OCI-LY7 (cell line): ENCODE measurements at regions not wholly inside any gene's neighbourhood (a gene's known extent, or its start where the extent isn't known, plus 50 kb on each side); places are given as distances from the start of the nearest gene placed in this dataset.
"Not testable (repeated sequence)": the region's sequence is repeated elsewhere in the genome, so short reads cannot be mapped to it uniquely, and the experiment has no call there.

ENCODE experiments used
- BruUV-seq: library from RNA; stranded (reverse); fragments of 400-500 nt; replicated peaks from 2 replicates; lab custom pipeline; 2021; lab: Mats Ljungman, UMichigan
- CTCF ChIA-PET: fragments of 300-600 bp; sonication (Branson Sonifier 250); formaldehyde crosslinking; loops from one replicate; lab custom pipeline; 2022; ENCODE audit warnings: antibody characterized with exemption; ENCODE audit not compliant: unreplicated experiment; lab: Charles Lee
- POLR2A ChIA-PET: fragments of 300-600 bp; sonication (Branson Sonifier 250); formaldehyde crosslinking; loops from one replicate; lab custom pipeline; 2022; ENCODE audit warnings: antibody characterized with exemption; lab: Charles Lee
- DNase-seq: peaks from one replicate; pipeline ENCODE4 v3.0.0-alpha.2; 2015; ENCODE audit warnings: low spot score
- H2AFZ ChIP-seq: fragments of 200-600 bp; sonication (generic), shearing (Covaris generic); 2 replicates; pipeline ENCODE4 v1.6.1; 2014; ENCODE audit warnings: mild to moderate bottlenecking, antibody characterized with exemption, low read length, moderate library complexity
- H3K27ac ChIP-seq: fragments of 200-600 bp; sonication (generic); 2 replicates; pipeline ENCODE4 v1.5.1; 2014; ENCODE audit warnings: mixed run types, low read depth, mild to moderate bottlenecking, moderate library complexity, low read length, inconsistent platforms; ENCODE audit not compliant: poor library complexity, severe bottlenecking
- H3K36me3 ChIP-seq: fragments of 200-600 bp; sonication (generic); 2 replicates; pipeline ENCODE4 v1.6.1; 2014; ENCODE audit warnings: mild to moderate bottlenecking, antibody characterized with exemption, low read length, moderate library complexity, mixed read lengths; ENCODE audit not compliant: insufficient read depth
- H3K4me1 ChIP-seq: fragments of 200-600 bp; sonication (generic); 2 replicates; pipeline ENCODE4 v1.5.1; 2014; ENCODE audit warnings: mild to moderate bottlenecking, low read length; ENCODE audit not compliant: insufficient read depth, poor library complexity, severe bottlenecking
- H3K4me2 ChIP-seq: fragments of 200-600 bp; sonication (generic); 2 replicates; pipeline ENCODE4 v1.6.1; 2014; ENCODE audit warnings: mild to moderate bottlenecking, low read length
- H3K4me3 ChIP-seq: fragments of 200-600 bp; sonication (generic); 2 replicates; pipeline ENCODE4 v1.5.1; 2014; ENCODE audit warnings: mild to moderate bottlenecking, low read depth, low read length; ENCODE audit not compliant: poor library complexity, severe bottlenecking
- H3K79me2 ChIP-seq: fragments of 200-600 bp; sonication (generic); 2 replicates; pipeline ENCODE4 v1.6.1; 2016; ENCODE audit warnings: low read depth, mild to moderate bottlenecking, low read length, moderate library complexity, mixed read lengths; ENCODE audit not compliant: insufficient read depth
- H3K9me2 ChIP-seq: fragments of 200-600 bp; sonication (generic); 2 replicates; pipeline ENCODE4 v1.6.1; 2016; ENCODE audit warnings: mild to moderate bottlenecking, low read length, mixed read lengths; ENCODE audit not compliant: insufficient read depth
- H3K9me3 ChIP-seq: fragments of 200-600 bp; sonication (generic); 2 replicates; pipeline ENCODE4 v1.6.1; 2014; ENCODE audit warnings: mild to moderate bottlenecking, mixed run types, low read length, mixed read lengths
- H4K20me1 ChIP-seq: fragments of 200-600 bp; sonication (generic); 2 replicates; pipeline ENCODE4 v1.6.1; 2014; ENCODE audit warnings: mild to moderate bottlenecking, antibody characterized with exemption, low read length, moderate library complexity, mixed read lengths; ENCODE audit not compliant: insufficient read depth
- CTCF ChIP-seq: fragments of 200-600 bp; sonication (generic); conservative IDR thresholded peaks from 2 replicates; pipeline ENCODE4 v1.5.1; 2014; ENCODE audit warnings: mild to moderate bottlenecking, antibody characterized with exemption, low read length, moderate library complexity, mixed read lengths
- EZH2phosphoT487 ChIP-seq: fragments of 200-600 bp; sonication (generic); IDR thresholded peaks from 2 replicates; pipeline ENCODE4 v1.6.1; 2018; ENCODE audit warnings: low read depth, borderline replicate concordance, mild to moderate bottlenecking, mixed run types, antibody characterized with exemption, low read length, moderate library complexity, mixed read lengths
- intact Hi-C: fragments of 100-400 bp; cut with micrococcal nuclease; formaldehyde crosslinking; loops from one replicate; pipeline ENCODE4 v1.10.0; 2022; ENCODE audit not compliant: unreplicated experiment

- Histone ChIP-seq H3K27ac (no peak overlapping the region), H3K9me3 (no peaks in the 10 kb centered on the region), H3K4me3 (no peak overlapping the region), H3K79me2 (no peaks in the 10 kb centered on the region), H3K4me1 (no peaks in the 10 kb centered on the region), H3K36me3 (no peaks in the 10 kb centered on the region), H3K9me2 (no peaks in the 10 kb centered on the region), H3K4me2 (no peak overlapping the region), H4K20me1 (no peaks in the 10 kb centered on the region), H2AFZ (no peak overlapping the region)
- ChIA-PET CTCF (no interaction called here), POLR2A (no interaction called here)
- TF ChIP-seq CTCF (no peak), EZH2phosphoT487 (no peak)
- no peak for DNase-seq
- BruUV-seq, result no TSS peak
- intact Hi-C loops, result no loop called here
Measured at GRCh38 chr11:135017296-135017695, 605.3 kb upstream of the B3GAT1 start.

GRCh38 chr11:135015966-135016365, 603.9 kb upstream of the B3GAT1 start:
- ChIA-PET POLR2A (no interaction called here), CTCF (no interaction called here)
- Histone ChIP-seq H2AFZ (no peak overlapping the region), H3K4me3 (no peak overlapping the region), H3K9me3 (no peaks in the 10 kb centered on the region), H3K4me2 (no peak overlapping the region), H4K20me1 (no peaks in the 10 kb centered on the region), H3K27ac (no peak overlapping the region), H3K79me2 (no peaks in the 10 kb centered on the region), H3K36me3 (no peaks in the 10 kb centered on the region), H3K4me1 (no peaks in the 10 kb centered on the region), H3K9me2 (no peaks in the 10 kb centered on the region)
- BruUV-seq, result no TSS peak
- TF ChIP-seq CTCF (no peak), EZH2phosphoT487 (no peak)
- DNase-seq, result no peak
- intact Hi-C loops, result no loop called here

DNA sequence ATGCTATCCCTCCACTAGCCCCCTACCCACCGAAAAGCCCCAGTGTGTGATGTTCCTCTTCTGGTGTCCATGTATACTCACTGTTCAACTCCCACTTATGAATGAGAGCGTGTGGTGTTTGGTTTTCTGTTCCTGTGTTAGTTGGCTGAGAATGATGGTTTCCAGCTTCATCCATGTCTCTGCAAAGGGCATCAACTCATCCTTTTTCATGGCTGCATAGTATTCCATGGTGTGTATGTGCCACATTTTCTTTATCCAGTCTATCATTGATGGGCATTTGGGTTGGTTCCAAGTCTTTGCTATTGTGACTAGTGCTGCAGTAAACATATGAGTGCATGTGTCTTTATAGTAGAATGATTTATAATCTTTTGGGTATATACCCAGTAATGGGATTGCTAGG, 599.3 kb upstream of the B3GAT1 start:
- BruUV-seq, H2AFZ ChIP-seq, H3K9me3 ChIP-seq, H4K20me1 ChIP-seq, H3K27ac ChIP-seq, H3K4me2 ChIP-seq, POLR2A ChIA-PET, CTCF ChIA-PET, H3K4me1 ChIP-seq, DNase-seq, H3K79me2 ChIP-seq, H3K4me3 ChIP-seq, H3K9me2 ChIP-seq, H3K36me3 ChIP-seq, intact Hi-C loops: not testable (repeated sequence)
